SIG-M5 (cell line): ENCODE measurements at regions not wholly inside any gene's neighbourhood (a gene's known extent, or its start where the extent isn't known, plus 50 kb on each side); places are given as distances from the start of the nearest gene placed in this dataset.

ENCODE experiments used
- DNase-seq: peaks from one replicate; lab custom pipeline; 2025; lab: John Stamatoyannopoulos, UW

GRCh38 chr22:27349456-27349855 is 452.1 kb downstream of the MN1 start:
- no peak for DNase-seq

DNA sequence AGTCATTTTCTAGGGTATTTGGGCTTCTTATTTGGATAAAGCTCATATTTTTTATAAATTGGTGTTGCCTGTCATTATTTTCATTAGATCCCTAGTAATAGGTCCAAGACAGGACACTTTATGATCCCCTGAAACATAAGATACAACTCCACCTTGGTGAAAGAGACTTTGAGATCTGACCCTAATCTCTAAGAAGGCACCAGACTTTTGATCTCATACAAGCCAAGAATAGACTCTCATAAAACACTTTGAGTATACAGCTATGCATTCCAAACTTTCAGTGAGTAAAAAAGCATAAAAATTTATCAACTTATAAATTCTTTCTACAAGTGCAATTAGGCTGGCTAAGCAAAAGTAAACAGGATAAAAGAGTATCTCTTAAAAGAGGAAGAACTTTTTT is 451.2 kb downstream of the MN1 start:
- DNase-seq, result no peak

GRCh38 chr22:27352426-27352825 is 449.1 kb downstream of the MN1 start:
- no peak for DNase-seq

- DNase-seq, result no peak
Observed at GRCh38 chr22:27358096-27358870, 443.3 kb downstream of the MN1 start.

- no peak for DNase-seq
Observed at GRCh38 chr22:27370269-27370668, 431.3 kb downstream of the MN1 start.

GRCh38 chr22:27370987-27371386 is 430.6 kb downstream of the MN1 start:
- no peak for DNase-seq

DNA sequence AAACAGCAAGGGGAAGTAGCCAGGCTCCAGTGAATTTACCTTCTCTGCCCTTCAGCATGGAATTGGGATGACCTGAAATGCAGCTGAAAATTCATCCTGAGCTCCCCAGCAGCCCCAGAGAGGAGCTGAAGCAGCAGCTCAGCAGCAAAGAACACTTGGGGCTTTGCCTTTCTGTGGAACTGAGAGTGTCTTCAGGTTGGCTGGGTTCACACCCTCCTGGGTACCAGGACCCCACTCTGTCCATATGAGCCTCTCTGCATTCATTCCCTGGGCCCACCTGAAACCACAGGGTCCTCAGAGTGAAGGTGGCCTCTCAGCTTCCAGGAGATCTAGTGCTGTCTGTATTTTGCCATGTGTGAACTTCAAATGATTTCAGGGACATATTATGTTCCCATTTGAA is 429.2 kb downstream of the MN1 start:
- no peak for DNase-seq

DNA sequence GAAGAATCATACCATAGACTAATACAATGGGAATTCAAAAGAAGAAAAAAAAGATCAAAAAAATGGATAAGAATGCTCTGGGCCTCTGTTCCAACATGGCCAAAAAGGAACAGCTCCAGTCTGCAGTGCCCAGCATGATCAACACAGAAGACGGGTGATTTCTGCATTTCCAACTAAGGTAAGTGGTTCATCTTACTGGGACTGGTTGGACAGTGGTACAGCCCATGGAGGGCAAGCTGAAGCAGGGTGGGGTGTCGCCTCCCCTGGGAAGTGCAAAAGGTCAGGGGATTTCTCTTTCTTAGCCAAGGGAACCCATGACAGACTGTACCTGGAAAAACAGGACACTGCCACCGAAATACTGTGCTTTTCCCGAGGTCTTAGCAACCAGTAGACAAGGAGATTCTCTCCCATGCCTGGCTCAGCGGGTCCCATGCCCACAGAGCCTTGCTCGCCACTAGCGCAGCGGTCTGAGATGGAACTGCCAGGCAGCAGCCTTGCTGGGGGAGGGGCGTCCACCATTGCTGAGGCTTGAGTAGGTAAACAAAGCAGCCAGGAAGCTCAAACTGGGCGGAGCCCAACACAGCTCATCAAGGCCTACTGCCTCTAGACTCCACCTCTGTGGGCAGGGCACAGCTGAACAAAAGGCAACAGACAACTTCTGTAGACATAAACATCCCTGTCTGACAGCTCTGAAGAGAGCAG is 428.4 kb downstream of the MN1 start:
- DNase-seq, result no peak

GRCh38 chr22:27377501-27378295 is 423.9 kb downstream of the MN1 start:
- no peak for DNase-seq

- no peak for DNase-seq
Observed at GRCh38 chr22:27378311-27378800, 423.2 kb downstream of the MN1 start.

DNA sequence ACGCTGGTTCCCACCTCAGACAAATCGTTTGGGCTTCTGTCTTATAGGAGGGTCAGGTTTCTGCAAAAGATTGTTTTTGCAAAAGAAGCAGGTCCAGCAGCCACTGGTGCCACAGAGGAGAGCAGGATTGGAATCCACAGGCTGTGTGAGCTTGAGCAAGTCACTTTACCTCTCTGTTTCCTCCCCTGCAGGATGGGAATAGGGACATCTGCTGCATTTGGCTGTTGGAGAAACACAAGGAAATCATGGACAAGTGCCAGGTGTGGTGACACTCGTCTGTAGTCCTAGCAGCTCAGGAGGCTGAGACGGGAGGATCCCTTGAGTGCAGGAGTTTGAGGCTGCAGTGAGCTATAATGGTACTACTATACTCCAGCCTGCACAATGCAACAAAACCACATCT is 422.6 kb downstream of the MN1 start:
- no peak for DNase-seq

DNA sequence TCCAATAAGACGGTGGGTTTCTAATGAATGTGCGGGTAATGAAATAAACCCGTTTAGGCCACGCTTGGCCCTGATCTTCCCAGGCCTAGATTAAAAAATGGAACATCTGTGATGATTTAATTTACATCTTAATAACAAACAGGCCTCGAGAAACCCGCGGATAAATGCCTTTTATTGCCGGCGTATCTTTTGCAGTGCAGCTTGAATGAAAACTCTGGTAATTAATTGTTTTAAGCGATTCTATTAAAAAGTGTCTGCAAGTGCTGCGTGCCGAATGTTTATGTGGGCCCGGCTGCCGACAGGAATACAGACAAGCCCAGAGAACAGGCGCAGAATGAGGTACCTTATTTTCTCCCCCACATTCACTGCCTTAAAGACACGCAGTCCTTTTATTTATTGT is 420.7 kb downstream of the MN1 start:
- no peak for DNase-seq

DNA sequence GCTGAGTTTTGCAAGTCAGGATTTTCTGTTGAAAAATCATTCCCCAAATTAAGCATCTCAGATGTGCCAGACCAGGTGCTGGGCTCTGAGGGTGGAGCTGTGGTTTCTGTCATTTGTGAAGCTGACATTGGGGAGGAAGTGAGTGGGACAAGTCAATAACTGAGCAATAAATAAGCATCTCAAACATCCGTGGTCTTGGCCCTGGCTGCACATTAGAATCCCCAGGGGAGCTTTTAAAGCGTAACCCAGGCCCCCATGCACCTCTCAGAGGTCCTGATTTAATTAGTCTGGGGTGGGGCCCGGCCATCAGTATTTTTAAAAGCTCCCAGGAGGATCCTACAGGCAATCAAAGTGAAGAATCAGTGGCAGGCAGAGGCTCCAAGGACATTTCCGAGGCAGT is 420.0 kb downstream of the MN1 start:
- no peak for DNase-seq

GRCh38 chr22:27381960-27382742 is 419.4 kb downstream of the MN1 start:
- no peak for DNase-seq

DNA sequence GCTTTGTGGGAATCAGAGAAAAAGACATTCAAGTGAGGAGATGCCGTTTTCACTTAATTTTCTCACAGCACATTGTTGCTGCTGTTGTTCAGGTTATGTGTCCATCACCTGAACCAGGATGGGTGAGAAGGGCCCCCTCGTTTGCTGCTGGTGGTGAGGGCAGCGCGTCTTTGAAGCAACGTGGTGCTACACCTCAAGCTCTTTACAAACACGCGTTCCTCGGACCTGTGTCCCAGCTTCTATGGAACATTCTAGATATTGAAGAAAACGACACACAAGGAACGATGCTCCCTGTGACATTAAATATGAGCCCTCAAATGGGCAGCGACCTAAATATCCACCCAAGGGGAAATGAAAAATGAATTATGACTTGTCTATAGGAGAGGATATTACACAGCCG is 418.6 kb downstream of the MN1 start:
- no peak for DNase-seq

DNA sequence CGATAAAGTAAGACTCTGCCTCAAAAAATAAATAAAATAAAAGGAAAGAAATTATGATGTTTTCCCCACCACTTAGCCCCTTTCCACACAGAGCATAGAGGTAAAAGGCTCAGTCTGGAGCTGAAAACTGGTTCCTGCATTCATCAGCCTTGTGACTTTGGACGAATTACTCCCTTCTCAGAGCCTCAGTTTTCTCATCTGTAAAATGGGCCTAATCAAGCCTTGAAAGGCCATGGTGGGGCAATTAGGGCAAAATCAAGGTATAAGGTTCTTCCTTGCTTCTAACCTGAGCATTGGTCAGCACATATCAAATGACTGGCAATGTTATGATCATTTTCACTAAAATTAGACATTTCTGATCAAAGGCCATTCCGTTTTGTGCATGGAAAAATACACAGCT is 417.7 kb downstream of the MN1 start:
- no peak for DNase-seq

DNA sequence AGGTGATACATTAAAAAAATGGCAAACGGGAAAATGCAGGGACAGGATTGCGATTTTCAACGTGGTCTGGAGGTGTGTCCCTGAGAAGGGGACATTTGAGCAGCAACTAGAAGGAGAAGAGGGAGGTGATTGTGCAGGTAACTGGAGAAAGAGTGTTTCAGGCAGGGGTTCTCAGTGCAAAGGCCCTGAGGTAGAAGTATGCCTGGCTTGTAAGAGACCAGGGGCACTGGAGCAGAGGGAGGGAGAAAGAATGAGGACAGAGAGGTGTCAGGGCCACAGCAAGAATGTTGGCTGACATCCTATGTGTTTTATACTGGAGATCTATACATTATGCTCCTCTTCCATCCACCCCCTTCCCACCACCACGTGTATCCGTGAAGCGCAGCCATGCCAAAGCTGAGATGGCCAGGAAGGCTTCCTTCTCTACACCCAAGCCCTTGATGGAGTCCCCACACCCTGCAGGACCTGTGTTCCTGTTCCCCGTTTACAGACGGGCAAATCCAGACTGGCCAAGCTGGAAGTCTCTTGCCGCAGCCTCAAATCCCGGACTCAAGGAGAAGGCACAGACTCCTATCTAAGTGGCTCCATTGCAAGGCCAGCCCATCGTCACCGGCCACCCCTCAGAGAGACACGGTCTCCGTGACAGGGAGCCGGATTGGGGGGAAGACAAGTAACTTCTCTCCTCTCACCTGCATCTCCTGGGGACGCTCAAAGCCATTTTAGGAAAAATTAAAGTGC is 416.1 kb downstream of the MN1 start:
- no peak for DNase-seq

DNA sequence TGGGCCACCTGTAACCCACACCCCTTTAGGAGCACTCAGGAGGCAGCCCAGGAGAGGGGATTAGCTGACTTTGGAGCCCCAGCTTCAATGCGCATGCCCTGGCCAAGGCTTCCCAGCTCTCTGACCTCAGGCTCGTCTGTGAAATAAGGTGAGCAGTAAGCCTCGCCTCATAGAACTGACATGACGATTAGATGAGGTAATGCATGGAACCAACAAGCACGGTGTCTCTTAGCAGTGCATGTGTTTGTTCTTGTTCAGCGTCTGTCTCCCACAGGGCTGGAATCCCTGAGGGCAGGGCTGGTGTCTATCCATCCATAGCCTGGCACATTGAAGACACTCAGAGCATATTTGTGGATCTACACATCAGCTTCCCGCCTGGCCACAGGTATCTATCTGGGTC is 415.4 kb downstream of the MN1 start:
- no peak for DNase-seq

- no peak for DNase-seq
Observed at GRCh38 chr22:27387561-27387960, 414.0 kb downstream of the MN1 start.

GRCh38 chr22:27388090-27388600 is 413.4 kb downstream of the MN1 start:
- no peak for DNase-seq

GRCh38 chr22:27389727-27390075 is 411.9 kb downstream of the MN1 start:
- no peak for DNase-seq
